NCI-H2107 treated with DMSO at 0.1 percent for 48 hours (cell line): ENCODE measurements at regions not wholly inside any gene's neighbourhood (a gene's known extent, or its start where the extent isn't known, plus 50 kb on each side); places are given as distances from the start of the nearest gene placed in this dataset.
"Not testable (repeated sequence)": the region's sequence is repeated elsewhere in the genome, so short reads cannot be mapped to it uniquely, and the experiment has no call there.

Source experiments
- DNase-seq: peaks from one replicate; lab custom pipeline; 2025; ENCODE audit not compliant: unreplicated experiment; lab: John Stamatoyannopoulos, UW

GRCh38 chr6:170003451-170004160 is 252.2 kb downstream of the ERMARD start:
- no peak for DNase-seq

GRCh38 chr6:170003027-170003426 is 251.6 kb downstream of the ERMARD start:
- no peak for DNase-seq

GRCh38 chr6:170001782-170002181 is 250.4 kb downstream of the ERMARD start:
- DNase-seq = not testable (repeated sequence)

GRCh38 chr6:170000071-170000843 is 248.8 kb downstream of the ERMARD start:
- no peak for DNase-seq

GRCh38 chr6:169999367-169999766 is 247.9 kb downstream of the ERMARD start:
- no peak for DNase-seq

GRCh38 chr6:169998457-169998856 is 247.0 kb downstream of the ERMARD start:
- DNase-seq = no peak

GRCh38 chr6:169997930-169998218 is 246.5 kb downstream of the ERMARD start:
- no peak for DNase-seq

- no peak for DNase-seq
Observed at GRCh38 chr6:169997187-169997929, 245.9 kb downstream of the ERMARD start.

GRCh38 chr6:169996378-169997051 is 245.1 kb downstream of the ERMARD start:
- DNase-seq = no peak

- DNase-seq = no peak
Observed at GRCh38 chr6:169994739-169995138, 243.3 kb downstream of the ERMARD start.

GRCh38 chr6:169993861-169994481 is 242.5 kb downstream of the ERMARD start:
- DNase-seq = no peak

- DNase-seq = no peak
Observed at GRCh38 chr6:169991913-169992312, 240.5 kb downstream of the ERMARD start.

- no peak for DNase-seq
Observed at GRCh38 chr6:169991031-169991390, 239.6 kb downstream of the ERMARD start.

- no peak for DNase-seq
Observed at GRCh38 chr6:169990095-169991030, 238.9 kb downstream of the ERMARD start.

GRCh38 chr6:169989594-169989993 is 238.2 kb downstream of the ERMARD start:
- DNase-seq = no peak

- no peak for DNase-seq
Observed at GRCh38 chr6:169988769-169989550, 237.5 kb downstream of the ERMARD start.

GRCh38 chr6:169986848-169987498 is 235.6 kb downstream of the ERMARD start:
- no peak for DNase-seq

GRCh38 chr6:169986171-169986847 is 234.9 kb downstream of the ERMARD start:
- DNase-seq = no peak
